GM12878 (cell line): ENCODE measurements at regions not wholly inside any gene's neighbourhood (a gene's known extent, or its start where the extent isn't known, plus 50 kb on each side); places are given as distances from the start of the nearest gene placed in this dataset.
"Not testable (repeated sequence)": the region's sequence is repeated elsewhere in the genome, so short reads cannot be mapped to it uniquely, and the experiment has no call there.

Source experiments
- ATAC-seq: fragments of 200-7000 bp; cut with Tn5 transposase; 3 replicates; pipeline ENCODE4 v1.9.1; 2020; ENCODE audit warnings: mild to moderate bottlenecking, moderate library complexity
- BruUV-seq: library from RNA; stranded (reverse); fragments of 400-500 nt; replicated peaks from 2 replicates; lab custom pipeline; 2021; lab: Mats Ljungman, UMichigan
- CTCF ChIA-PET: fragments of 300-600 bp; sonication (Branson Sonifier 250); formaldehyde crosslinking; extraction: SDS; loops from one replicate; lab custom pipeline; 2021; ENCODE audit warnings: inconsistent platforms; lab: Yijun Ruan, JAX
- POLR2A ChIA-PET: fragments of 350-600 bp; formaldehyde crosslinking; extraction: SDS; loops from one replicate; lab custom pipeline; 2021; ENCODE audit warnings: inconsistent platforms; lab: Charles Lee
- RAD21 ChIA-PET: fragments of 300-600 bp; sonication (Branson Sonifier 250); formaldehyde crosslinking; loops from one replicate; lab custom pipeline; 2023; ENCODE audit warnings: antibody characterized with exemption; ENCODE audit not compliant: unreplicated experiment; lab: Charles Lee
- SMC1A ChIA-PET: fragments of 300-600 bp; sonication (Branson Sonifier 250); formaldehyde crosslinking; loops from one replicate; lab custom pipeline; 2023; ENCODE audit not compliant: unreplicated experiment, uncharacterized antibody; lab: Charles Lee
- DNase-seq: peaks from one replicate; pipeline ENCODE4 v3.0.0-alpha.2; 2011; ENCODE audit warnings: low read depth, low spot score
- FAIRE-seq: peaks from 3 replicates; lab custom pipeline; 2011; peaks lifted over from hg19 to GRCh38; lab: Jason Lieb, UNC
- H2AFZ ChIP-seq: 2 replicates; pipeline ENCODE4 v1.6.0; 2011; ENCODE audit warnings: low read depth, low read length, control low read depth; ENCODE audit not compliant: control insufficient read depth
- H3K27ac ChIP-seq: 2 replicates; pipeline ENCODE4 v1.5.1; 2011; ENCODE audit warnings: control low read depth; ENCODE audit not compliant: control insufficient read depth, insufficient read depth
- H3K27me3 ChIP-seq, 2 experiments: replicated peaks in 1 of 2; 2 replicates each; pipeline versions ENCODE4 v1.6.0 to v1.6.1; 2011; ENCODE audit warnings: low read length in 1 of 2; ENCODE audit not compliant: control insufficient read depth in 2 of 2, insufficient read depth in 2 of 2
- H3K36me3 ChIP-seq, 2 experiments: 2 replicates each; pipeline ENCODE4 v1.5.1; 2011; ENCODE audit warnings: low read length in 1 of 2; ENCODE audit not compliant: control insufficient read depth in 2 of 2, insufficient read depth in 2 of 2
- H3K4me1 ChIP-seq: 2 replicates; pipeline ENCODE4 v1.6.1; 2011; ENCODE audit warnings: mild to moderate bottlenecking, low read length, moderate library complexity, mixed read lengths; ENCODE audit not compliant: control insufficient read depth, insufficient read depth
- H3K4me2 ChIP-seq: 2 replicates; pipeline ENCODE4 v1.6.0; 2011; ENCODE audit warnings: control low read depth; ENCODE audit not compliant: control insufficient read depth, insufficient read depth
- H3K4me3 ChIP-seq: fragments of 200-600 bp; sonication (generic); 2 replicates; pipeline ENCODE4 v1.5.1; 2016
- H3K79me2 ChIP-seq: 2 replicates; pipeline ENCODE4 v1.6.0; 2011; ENCODE audit warnings: low read length; ENCODE audit not compliant: control insufficient read depth, insufficient read depth
- H3K9ac ChIP-seq: 2 replicates; pipeline ENCODE4 v1.8.0; 2011; ENCODE audit warnings: low read length, control low read depth, mixed read lengths; ENCODE audit not compliant: control insufficient read depth, insufficient read depth
- H3K9me3 ChIP-seq: replicated peaks from 3 replicates; pipeline ENCODE4 v1.5.1; 2011; ENCODE audit warnings: mild to moderate bottlenecking, low read length; ENCODE audit not compliant: control insufficient read depth, insufficient read depth
- H4K20me1 ChIP-seq: 2 replicates; pipeline ENCODE4 v1.6.0; 2011; ENCODE audit not compliant: control insufficient read depth, insufficient read depth
- WGBS: methylation state at CpG from one replicate; pipeline ENCODE4 v1.1.6; 2016; ENCODE audit warnings: low lambda C conversion rate; ENCODE audit not compliant: insufficient replicate concordance, insufficient coverage; ENCODE audit errors: missing lambda C conversion rate; 5-methylcytosine and 5-hydroxymethylcytosine counted together
- in situ Hi-C: fragments of 300-500 bp; cut with MboI; formaldehyde crosslinking; loops from 9 replicates; pipeline ENCODE4 v1.14.3; 2018; ENCODE audit warnings: mixed read lengths
- intact Hi-C: fragments of 100-400 bp; cut with micrococcal nuclease; formaldehyde crosslinking; loops from one replicate; pipeline ENCODE4 v1.14.2; 2022; ENCODE audit not compliant: unreplicated experiment
- TF ChIP-seq, protein P1 (sequence below): fragments of 450-650 bp; IDR thresholded peaks from 2 replicates; pipeline ENCODE4 v1.6.1; 2017; ENCODE audit warnings: mild to moderate bottlenecking, moderate library complexity

DNA sequence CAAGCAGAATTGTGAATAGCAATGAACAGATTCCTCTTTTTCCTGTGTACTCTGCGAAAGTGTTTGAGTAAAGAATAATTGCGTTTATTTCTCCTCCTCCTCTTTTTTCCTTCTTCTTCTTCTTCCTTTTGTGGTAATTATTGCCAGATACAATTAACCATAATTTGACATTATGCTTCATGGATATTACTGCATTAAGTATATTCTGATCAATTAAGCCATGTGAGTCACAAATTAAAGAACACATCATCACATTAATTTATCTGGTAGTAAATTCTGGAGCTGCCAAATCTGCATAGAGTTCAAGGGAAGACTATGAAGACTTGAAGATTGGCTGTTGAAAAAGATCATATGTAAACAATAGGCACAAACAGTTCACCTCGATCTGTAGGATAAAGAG is 72.9 kb upstream of the TFPI start (continued):
- TF ChIP-seq, protein P1, sequence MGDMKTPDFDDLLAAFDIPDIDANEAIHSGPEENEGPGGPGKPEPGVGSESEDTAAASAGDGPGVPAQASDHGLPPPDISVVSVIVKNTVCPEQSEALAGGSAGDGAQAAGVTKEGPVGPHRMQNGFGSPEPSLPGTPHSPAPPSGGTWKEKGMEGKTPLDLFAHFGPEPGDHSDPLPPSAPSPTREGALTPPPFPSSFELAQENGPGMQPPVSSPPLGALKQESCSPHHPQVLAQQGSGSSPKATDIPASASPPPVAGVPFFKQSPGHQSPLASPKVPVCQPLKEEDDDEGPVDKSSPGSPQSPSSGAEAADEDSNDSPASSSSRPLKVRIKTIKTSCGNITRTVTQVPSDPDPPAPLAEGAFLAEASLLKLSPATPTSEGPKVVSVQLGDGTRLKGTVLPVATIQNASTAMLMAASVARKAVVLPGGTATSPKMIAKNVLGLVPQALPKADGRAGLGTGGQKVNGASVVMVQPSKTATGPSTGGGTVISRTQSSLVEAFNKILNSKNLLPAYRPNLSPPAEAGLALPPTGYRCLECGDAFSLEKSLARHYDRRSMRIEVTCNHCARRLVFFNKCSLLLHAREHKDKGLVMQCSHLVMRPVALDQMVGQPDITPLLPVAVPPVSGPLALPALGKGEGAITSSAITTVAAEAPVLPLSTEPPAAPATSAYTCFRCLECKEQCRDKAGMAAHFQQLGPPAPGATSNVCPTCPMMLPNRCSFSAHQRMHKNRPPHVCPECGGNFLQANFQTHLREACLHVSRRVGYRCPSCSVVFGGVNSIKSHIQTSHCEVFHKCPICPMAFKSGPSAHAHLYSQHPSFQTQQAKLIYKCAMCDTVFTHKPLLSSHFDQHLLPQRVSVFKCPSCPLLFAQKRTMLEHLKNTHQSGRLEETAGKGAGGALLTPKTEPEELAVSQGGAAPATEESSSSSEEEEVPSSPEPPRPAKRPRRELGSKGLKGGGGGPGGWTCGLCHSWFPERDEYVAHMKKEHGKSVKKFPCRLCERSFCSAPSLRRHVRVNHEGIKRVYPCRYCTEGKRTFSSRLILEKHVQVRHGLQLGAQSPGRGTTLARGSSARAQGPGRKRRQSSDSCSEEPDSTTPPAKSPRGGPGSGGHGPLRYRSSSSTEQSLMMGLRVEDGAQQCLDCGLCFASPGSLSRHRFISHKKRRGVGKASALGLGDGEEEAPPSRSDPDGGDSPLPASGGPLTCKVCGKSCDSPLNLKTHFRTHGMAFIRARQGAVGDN = no peak
- TF ChIP-seq, all 136 proteins: peak for 0

GRCh38 chr2:187636731-187637391 is 82.6 kb upstream of the TFPI start:
- H3K79me2 ChIP-seq, H3K4me2 ChIP-seq, DNase-seq, in situ Hi-C loops, H3K9me3 ChIP-seq, FAIRE-seq, intact Hi-C loops, RAD21 ChIA-PET, H2AFZ ChIP-seq, H3K27ac ChIP-seq, SMC1A ChIA-PET, H3K36me3 ChIP-seq, H3K27me3 ChIP-seq, CTCF ChIA-PET, POLR2A ChIA-PET, H3K9ac ChIP-seq, H4K20me1 ChIP-seq, H3K4me3 ChIP-seq, H3K4me1 ChIP-seq, ATAC-seq, BruUV-seq: not testable (repeated sequence)
- 85% methylated on average over 20 of the region's 53 CpGs for WGBS

DNA sequence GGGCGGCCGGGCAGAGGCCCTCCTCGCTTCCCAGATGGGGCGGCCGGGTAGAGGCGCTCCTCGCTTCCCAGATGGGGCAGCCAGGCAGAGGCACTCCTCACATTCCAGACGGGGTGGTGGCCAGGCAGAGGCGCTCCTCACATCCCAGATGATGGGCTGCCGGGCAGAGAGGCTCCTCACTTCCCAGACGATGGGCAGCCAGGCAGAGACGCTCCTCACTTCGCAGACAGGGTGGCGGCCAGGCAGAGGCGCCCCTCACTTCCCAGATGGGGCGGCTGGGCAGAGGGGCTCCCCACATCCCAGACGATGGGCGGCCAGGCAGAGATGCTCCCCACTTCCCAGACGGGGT is 83.1 kb upstream of the TFPI start:
- 45% methylated on average over 13 of the region's 19 CpGs for WGBS
- POLR2A ChIA-PET = not testable (repeated sequence)

DNA sequence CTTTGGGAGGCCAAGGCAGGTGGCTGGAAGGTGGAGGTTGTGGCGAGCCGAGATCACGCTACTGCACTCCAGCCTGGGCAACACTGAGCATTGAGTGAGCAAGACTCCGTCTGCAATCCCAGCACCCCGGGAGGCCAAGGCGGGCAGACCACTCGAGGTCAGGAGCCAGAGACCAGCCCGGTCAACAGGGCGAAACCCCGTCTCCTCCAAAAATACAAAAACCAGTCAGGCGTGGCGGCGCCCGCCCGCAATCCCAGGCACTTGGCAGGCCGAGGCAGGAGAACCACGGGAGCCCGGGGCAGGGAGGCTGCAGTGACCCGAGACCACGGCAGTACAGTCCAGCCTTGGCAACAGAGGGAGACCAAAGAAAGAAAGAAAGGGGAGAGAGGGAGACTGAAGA is 83.5 kb upstream of the TFPI start:
- H3K36me3 ChIP-seq, in situ Hi-C loops, BruUV-seq, SMC1A ChIA-PET, H3K9me3 ChIP-seq, H3K9ac ChIP-seq, POLR2A ChIA-PET, H3K27ac ChIP-seq, H3K27me3 ChIP-seq, ATAC-seq, H3K4me2 ChIP-seq, H3K79me2 ChIP-seq, H3K4me1 ChIP-seq, intact Hi-C loops, H4K20me1 ChIP-seq, RAD21 ChIA-PET, FAIRE-seq, CTCF ChIA-PET, H2AFZ ChIP-seq, DNase-seq, H3K4me3 ChIP-seq: not testable (repeated sequence)
- 44% methylated on average over 20 of the region's 20 CpGs for WGBS

More for the DNA sequence above, 83.1 kb upstream of the TFPI start:
- intact Hi-C loops, H3K4me2 ChIP-seq, SMC1A ChIA-PET, ATAC-seq, H3K27me3 ChIP-seq, BruUV-seq, H4K20me1 ChIP-seq, H3K9me3 ChIP-seq, RAD21 ChIA-PET, H3K27ac ChIP-seq, DNase-seq, FAIRE-seq, H3K4me3 ChIP-seq, in situ Hi-C loops, H3K9ac ChIP-seq, H2AFZ ChIP-seq, CTCF ChIA-PET, H3K79me2 ChIP-seq, H3K4me1 ChIP-seq, H3K36me3 ChIP-seq: not testable (repeated sequence)
